IMR-90 (cell line): ENCODE measurements at regions not wholly inside any gene's neighbourhood (a gene's known extent, or its start where the extent isn't known, plus 50 kb on each side); places are given as distances from the start of the nearest gene placed in this dataset.

Source experiments
- ATAC-seq: fragments of 200-7000 bp; cut with Tn5 transposase; 2 replicates; pipeline ENCODE4 v1.9.1; 2020; ENCODE audit warnings: low read depth, mild to moderate bottlenecking, moderate library complexity
- BruUV-seq: library from RNA; stranded (reverse); fragments of 400-500 nt; replicated peaks from 2 replicates; lab custom pipeline; 2021; lab: Mats Ljungman, UMichigan
- CTCF ChIA-PET: fragments of 300-600 bp; formaldehyde crosslinking; extraction: SDS; loops from one replicate; lab custom pipeline; 2021; ENCODE audit warnings: antibody characterized with exemption; lab: Yijun Ruan, JAX
- POLR2A ChIA-PET: fragments of 300-600 bp; sonication (Branson Sonifier 250); formaldehyde crosslinking; loops from one replicate; lab custom pipeline; 2022; ENCODE audit warnings: antibody characterized with exemption; ENCODE audit not compliant: unreplicated experiment; lab: Charles Lee
- DNase-seq: peaks from one replicate; pipeline ENCODE4 v3.0.0; 2013
- H2AFZ ChIP-seq: replicated peaks from 2 replicates; pipeline ENCODE3; 2013; ENCODE audit warnings: low read length, mild to moderate bottlenecking; ENCODE audit not compliant: poor library complexity
- H2AK5ac ChIP-seq: 2 replicates; pipeline ENCODE4 v1.6.1; 2013; ENCODE audit warnings: low read depth, low read length, inconsistent platforms
- H2AK9ac ChIP-seq: replicated peaks from 2 replicates; pipeline ENCODE3; 2013; ENCODE audit warnings: mild to moderate bottlenecking, low read depth, low read length, moderate library complexity; ENCODE audit not compliant: poor library complexity
- H2BK120ac ChIP-seq: 2 replicates; pipeline ENCODE4 v1.6.1; 2013; ENCODE audit warnings: low read depth, low read length, inconsistent platforms
- H2BK15ac ChIP-seq: 3 replicates; pipeline ENCODE4 v1.6.1; 2013; ENCODE audit warnings: low read depth, low read length, inconsistent platforms
- H2BK20ac ChIP-seq: 2 replicates; pipeline ENCODE4 v1.6.1; 2013; ENCODE audit warnings: low read depth, mild to moderate bottlenecking, inconsistent platforms, low read length, moderate library complexity
- H2BK5ac ChIP-seq: 2 replicates; pipeline ENCODE4 v1.6.1; 2013; ENCODE audit warnings: mild to moderate bottlenecking, low read depth, low read length, inconsistent platforms; ENCODE audit not compliant: poor library complexity, severe bottlenecking
- H3K14ac ChIP-seq: replicated peaks from 2 replicates; pipeline ENCODE4 v1.6.1; 2013; ENCODE audit warnings: low read depth, low read length, inconsistent platforms
- H3K18ac ChIP-seq: 2 replicates; pipeline ENCODE4 v1.6.1; 2013; ENCODE audit warnings: low read depth, low read length, control low read depth
- H3K23ac ChIP-seq: 2 replicates; pipeline ENCODE4 v1.6.1; 2013; ENCODE audit warnings: low read depth, low read length, inconsistent platforms
- H3K27ac ChIP-seq: 2 replicates; pipeline ENCODE4 v1.5.1; 2013; ENCODE audit warnings: mild to moderate bottlenecking, control low read depth, low read length; ENCODE audit not compliant: insufficient read depth
- H3K27me3 ChIP-seq: 2 replicates; pipeline ENCODE4 v1.6.1; 2013; ENCODE audit warnings: low read length; ENCODE audit not compliant: control insufficient read depth, insufficient read depth
- H3K36me3 ChIP-seq: 2 replicates; pipeline ENCODE4 v1.6.1; 2013; ENCODE audit warnings: low read length, mixed read lengths; ENCODE audit not compliant: control insufficient read depth, insufficient read depth
- H3K4ac ChIP-seq: 2 replicates; pipeline ENCODE4 v1.6.1; 2013; ENCODE audit warnings: low read depth, low read length, inconsistent platforms
- H3K4me1 ChIP-seq: 2 replicates; pipeline ENCODE4 v1.6.1; 2013; ENCODE audit warnings: low read length, mixed read lengths; ENCODE audit not compliant: control insufficient read depth, insufficient read depth
- H3K4me2 ChIP-seq: 2 replicates; pipeline ENCODE4 v1.6.1; 2013; ENCODE audit warnings: low read depth, mild to moderate bottlenecking, control low read depth, low read length, moderate library complexity
- H3K4me3 ChIP-seq: 2 replicates; pipeline ENCODE4 v1.5.1; 2013; ENCODE audit warnings: low read depth, mild to moderate bottlenecking, control low read depth, low read length, moderate library complexity; ENCODE audit not compliant: insufficient read depth
- H3K56ac ChIP-seq: 2 replicates; pipeline ENCODE4 v1.6.1; 2013; ENCODE audit warnings: low read length, inconsistent platforms; ENCODE audit not compliant: insufficient read depth; ENCODE audit errors: extremely low read depth
- H3K79me1 ChIP-seq, 2 experiments: 2 replicates each; pipeline ENCODE4 v1.6.1; 2013; ENCODE audit warnings: low read length in 2 of 2, inconsistent platforms in 1 of 2, low read depth in 1 of 2
- H3K9ac ChIP-seq: 2 replicates; pipeline ENCODE4 v1.6.1; 2013; ENCODE audit warnings: low read depth, low read length, control low read depth
- H3K9me1 ChIP-seq: 2 replicates; pipeline ENCODE4 v1.6.1; 2013; ENCODE audit warnings: low read length, inconsistent platforms; ENCODE audit not compliant: insufficient read depth
- H3K9me3 ChIP-seq: 2 replicates; pipeline ENCODE4 v1.6.1; 2013; ENCODE audit warnings: low read length; ENCODE audit not compliant: control insufficient read depth, insufficient read depth
- H4K20me1 ChIP-seq: 2 replicates; pipeline ENCODE4 v1.6.1; 2013; ENCODE audit warnings: low read length, inconsistent platforms; ENCODE audit not compliant: insufficient read depth
- H4K5ac ChIP-seq: 2 replicates; pipeline ENCODE4 v1.6.1; 2013; ENCODE audit warnings: mild to moderate bottlenecking, low read depth, low read length, control low read depth
- H4K8ac ChIP-seq, 2 experiments: 2 replicates each; pipeline ENCODE4 v1.6.1; 2013; ENCODE audit warnings: low read depth in 2 of 2, low read length in 2 of 2, control low read depth in 1 of 2, inconsistent platforms in 1 of 2
- H4K91ac ChIP-seq: 2 replicates; pipeline ENCODE4 v1.6.1; 2013; ENCODE audit warnings: low read depth, low read length, inconsistent platforms; ENCODE audit not compliant: insufficient read depth
- CEBPB ChIP-seq: IDR thresholded peaks from 2 replicates; pipeline ENCODE4 v1.6.1; 2012; ENCODE audit warnings: low read depth, low read length, improper control_type of control experiment
- MAFK ChIP-seq: IDR thresholded peaks from 2 replicates; pipeline ENCODE4 v1.6.1; 2012; ENCODE audit warnings: low read depth, low read length, improper control_type of control experiment
- MAZ ChIP-seq: IDR thresholded peaks from 2 replicates; pipeline ENCODE4 v1.6.1; 2012; ENCODE audit warnings: low read depth, mild to moderate bottlenecking, low read length, improper control_type of control experiment, moderate library complexity, borderline replicate concordance
- MXI1 ChIP-seq: IDR thresholded peaks from 2 replicates; pipeline ENCODE4 v1.6.1; 2012; ENCODE audit warnings: low read depth, mild to moderate bottlenecking, low read length, moderate library complexity, borderline replicate concordance
- NFE2L2 ChIP-seq: fragments of 150-350 bp; IDR thresholded peaks from 2 replicates; pipeline ENCODE4 v1.6.1; 2016; ENCODE audit warnings: low read depth, mild to moderate bottlenecking, low read length
- POLR2A ChIP-seq: IDR thresholded peaks from 2 replicates; pipeline ENCODE4 v1.6.1; 2012; ENCODE audit warnings: mild to moderate bottlenecking, low read depth, low read length
- RAD21 ChIP-seq: IDR thresholded peaks from 2 replicates; pipeline ENCODE4 v1.6.1; 2012; ENCODE audit warnings: low read length, improper control_type of control experiment
- RCOR1 ChIP-seq: IDR thresholded peaks from 2 replicates; pipeline ENCODE4 v1.6.1; 2012; ENCODE audit warnings: mild to moderate bottlenecking, low read length, improper control_type of control experiment; ENCODE audit not compliant: insufficient replicate concordance
- RFX5 ChIP-seq: IDR thresholded peaks from 2 replicates; pipeline ENCODE4 v1.8.0; 2012; ENCODE audit warnings: low read depth, mild to moderate bottlenecking, low read length, moderate library complexity
- WGBS, 2 experiments: methylation state at CpG; one replicate each; pipeline versions ENCODE4 v1.1.5 to v1.1.7; 2013; ENCODE audit warnings: missing lambda C conversion rate in 2 of 2; ENCODE audit not compliant: insufficient read length in 1 of 2; ENCODE audit errors: extremely low coverage in 2 of 2; 5-methylcytosine and 5-hydroxymethylcytosine counted together
- dilution Hi-C: fragments of 300-500 bp; cut with HindIII; formaldehyde crosslinking; loops from one replicate; pipeline ENCODE4 v1.14.3; 2018; ENCODE audit warnings: low sequenced_read_pairs; ENCODE audit not compliant: unreplicated experiment
- in situ Hi-C: fragments of 300-500 bp; cut with MboI; formaldehyde crosslinking; loops from 3 replicates; pipeline ENCODE4 v1.14.3; 2019; ENCODE audit warnings: low sequenced_read_pairs, inconsistent platforms, mixed read lengths
- intact Hi-C: fragments of 100-400 bp; cut with micrococcal nuclease; formaldehyde crosslinking; loops from 2 replicates; pipeline ENCODE4 v1.10.0; 2022
- TF ChIP-seq, protein P1 (sequence below): fragments of 150-350 bp; IDR thresholded peaks from 2 replicates; pipeline ENCODE4 v1.6.1; 2017; ENCODE audit warnings: mild to moderate bottlenecking, antibody characterized with exemption, low read length, low read depth
- TF ChIP-seq, protein P2 (sequence below): fragments of 150-350 bp; IDR thresholded peaks from 2 replicates; pipeline ENCODE4 v1.6.1; 2016; ENCODE audit warnings: low read depth, mild to moderate bottlenecking, low read length, moderate library complexity, borderline replicate concordance

DNA sequence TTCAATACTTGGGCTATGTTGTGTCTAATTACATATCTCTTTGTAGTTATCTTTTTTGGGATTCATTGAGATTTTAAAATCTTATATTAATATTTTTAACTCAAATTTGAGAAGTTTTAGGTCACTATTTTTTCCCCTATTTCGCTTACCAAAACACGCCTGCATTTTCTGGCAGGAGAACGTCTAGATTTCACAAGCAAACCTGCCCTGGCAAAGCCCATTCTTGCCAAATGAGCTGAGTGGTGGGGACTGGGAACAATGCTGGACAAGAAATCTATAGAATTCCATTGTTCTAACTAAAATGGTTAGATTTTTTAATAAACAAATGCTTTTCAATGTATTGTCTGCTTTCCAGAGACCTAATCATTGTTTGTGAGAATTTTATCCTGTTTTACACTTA lies 1283.7 kb upstream of the RAG2 start:
- H3K36me3 ChIP-seq: no peaks in the 10 kb centered on the region
- H4K20me1 ChIP-seq: no peaks in the 10 kb centered on the region
- H3K18ac ChIP-seq: no peak overlapping the region
- H3K56ac ChIP-seq: no peak overlapping the region
- in situ Hi-C loops (no loop called here), intact Hi-C loops (no loop called here), dilution Hi-C loops (no loop called here)
- no peaks in the 10 kb centered on the region for H3K9me3 ChIP-seq
- H3K79me1 ChIP-seq: no peaks in the 10 kb centered on the region
- DNase-seq (no peak), ATAC-seq (no peak)
- no peak overlapping the region for H4K5ac ChIP-seq
- no peak overlapping the region for H3K4ac ChIP-seq
- H3K27me3 ChIP-seq: no peaks in the 10 kb centered on the region
- H2AK9ac ChIP-seq: no peak overlapping the region
- ChIA-PET POLR2A (no interaction called here), CTCF (no interaction called here)
- H2AK5ac ChIP-seq: no peak overlapping the region
- no peak overlapping the region for H3K14ac ChIP-seq
- H3K4me3 ChIP-seq: no peak overlapping the region
- no peak overlapping the region for H2BK20ac ChIP-seq
- H2AFZ ChIP-seq: no peak overlapping the region
- WGBS, 2 experiments: no CpG with 5 or more reads among the region's 3 CpGs
- TF ChIP-seq RAD21 (no peak), NFE2L2 (no peak), POLR2A (no peak), MAZ (no peak), MAFK (no peak), CEBPB (no peak), RCOR1 (no peak), RFX5 (no peak), MXI1 (no peak)
- TF ChIP-seq, protein P1, sequence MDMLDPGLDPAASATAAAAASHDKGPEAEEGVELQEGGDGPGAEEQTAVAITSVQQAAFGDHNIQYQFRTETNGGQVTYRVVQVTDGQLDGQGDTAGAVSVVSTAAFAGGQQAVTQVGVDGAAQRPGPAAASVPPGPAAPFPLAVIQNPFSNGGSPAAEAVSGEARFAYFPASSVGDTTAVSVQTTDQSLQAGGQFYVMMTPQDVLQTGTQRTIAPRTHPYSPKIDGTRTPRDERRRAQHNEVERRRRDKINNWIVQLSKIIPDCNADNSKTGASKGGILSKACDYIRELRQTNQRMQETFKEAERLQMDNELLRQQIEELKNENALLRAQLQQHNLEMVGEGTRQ: no peak
- TF ChIP-seq, protein P2, sequence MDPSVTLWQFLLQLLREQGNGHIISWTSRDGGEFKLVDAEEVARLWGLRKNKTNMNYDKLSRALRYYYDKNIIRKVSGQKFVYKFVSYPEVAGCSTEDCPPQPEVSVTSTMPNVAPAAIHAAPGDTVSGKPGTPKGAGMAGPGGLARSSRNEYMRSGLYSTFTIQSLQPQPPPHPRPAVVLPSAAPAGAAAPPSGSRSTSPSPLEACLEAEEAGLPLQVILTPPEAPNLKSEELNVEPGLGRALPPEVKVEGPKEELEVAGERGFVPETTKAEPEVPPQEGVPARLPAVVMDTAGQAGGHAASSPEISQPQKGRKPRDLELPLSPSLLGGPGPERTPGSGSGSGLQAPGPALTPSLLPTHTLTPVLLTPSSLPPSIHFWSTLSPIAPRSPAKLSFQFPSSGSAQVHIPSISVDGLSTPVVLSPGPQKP: no peak
- no peak overlapping the region for H2BK15ac ChIP-seq
- H4K91ac ChIP-seq: no peak overlapping the region
- no peak overlapping the region for H3K23ac ChIP-seq
- H3K9ac ChIP-seq: no peak overlapping the region
- H4K8ac ChIP-seq: no peak overlapping the region
- no peak overlapping the region for H2BK120ac ChIP-seq
- H3K4me1 ChIP-seq: no peaks in the 10 kb centered on the region
- no peak overlapping the region for H3K4me2 ChIP-seq
- H2BK5ac ChIP-seq: no peak overlapping the region
- BruUV-seq: no TSS peak
- H3K9me1 ChIP-seq: no peaks in the 10 kb centered on the region
- no peak overlapping the region for H3K27ac ChIP-seq
